SU-DHL-6 (cell line): ENCODE measurements at regions not wholly inside any gene's neighbourhood (a gene's known extent, or its start where the extent isn't known, plus 50 kb on each side); places are given as distances from the start of the nearest gene placed in this dataset.

Experiments
- H2AFZ ChIP-seq: fragments of 200-600 bp; sonication (generic); 2 replicates; pipeline ENCODE4 v1.6.1; 2014; ENCODE audit warnings: low read depth, mild to moderate bottlenecking, moderate library complexity, mixed read lengths, antibody characterized with exemption, low read length; ENCODE audit not compliant: severe bottlenecking
- H3F3A ChIP-seq: fragments of 200-600 bp; shearing (Covaris generic); 2 replicates; pipeline ENCODE4 v1.6.0; 2016; ENCODE audit warnings: antibody characterized with exemption, mild to moderate bottlenecking; ENCODE audit not compliant: insufficient read depth
- H3K27ac ChIP-seq: fragments of 200-600 bp; sonication (generic); 2 replicates; pipeline ENCODE4 v1.5.1; 2016; ENCODE audit warnings: low read depth, mild to moderate bottlenecking, low read length, moderate library complexity, mixed read lengths
- H3K27me3 ChIP-seq: fragments of 200-600 bp; sonication (generic), shearing (Covaris generic); 2 replicates; pipeline ENCODE4 v1.6.0; 2014; ENCODE audit warnings: mild to moderate bottlenecking, low read length
- H3K36me3 ChIP-seq: fragments of 200-600 bp; sonication (generic); 2 replicates; pipeline ENCODE4 v1.6.1; 2014; ENCODE audit warnings: mild to moderate bottlenecking, low read length, mixed read lengths
- H3K4me2 ChIP-seq: fragments of 300-600, 200-600 bp; shearing (Covaris generic), sonication (generic); 2 replicates; pipeline ENCODE4 v1.6.0; 2014; ENCODE audit warnings: low read length, low read depth, mild to moderate bottlenecking; ENCODE audit not compliant: poor library complexity, severe bottlenecking
- H3K4me3 ChIP-seq: fragments of 200-600 bp; sonication (generic); 2 replicates; pipeline ENCODE4 v1.5.1; 2014; ENCODE audit warnings: antibody characterized with exemption, low read length, mild to moderate bottlenecking, mixed read lengths; ENCODE audit not compliant: insufficient read depth, poor library complexity, severe bottlenecking
- H3K79me2 ChIP-seq: fragments of 200-600 bp; sonication (generic); 2 replicates; pipeline ENCODE4 v1.6.1; 2014; ENCODE audit warnings: mild to moderate bottlenecking, low read length, moderate library complexity; ENCODE audit not compliant: insufficient read depth
- H3K9ac ChIP-seq: fragments of 200-600 bp; sonication (generic); 2 replicates; pipeline ENCODE4 v1.7.0; 2014; ENCODE audit warnings: mild to moderate bottlenecking, low read length
- H3K9me2 ChIP-seq: fragments of 200-600 bp; sonication (generic); replicated peaks from 2 replicates; pipeline ENCODE4 v1.6.1; 2014; ENCODE audit warnings: low read length; ENCODE audit not compliant: insufficient read depth
- H3K9me3 ChIP-seq: fragments of 200-600 bp; sonication (generic); 2 replicates; pipeline ENCODE4 v1.6.1; 2014; ENCODE audit warnings: low read length, mixed read lengths; ENCODE audit not compliant: insufficient read depth
- H4K20me1 ChIP-seq: fragments of 200-600 bp; sonication (generic); 2 replicates; pipeline ENCODE4 v1.6.1; 2014; ENCODE audit warnings: low read depth, mild to moderate bottlenecking, antibody characterized with exemption, low read length, moderate library complexity, mixed read lengths
- CTCF ChIP-seq: fragments of 200-600 bp; sonication (generic); IDR thresholded peaks from one replicate; pipeline ENCODE4 v1.5.1; 2017; ENCODE audit warnings: antibody characterized with exemption, mild to moderate bottlenecking, low read length, moderate library complexity; ENCODE audit not compliant: insufficient read depth, poor library complexity, severe bottlenecking
- EZH2phosphoT487 ChIP-seq: fragments of 200-600 bp; sonication (generic), shearing (Covaris generic); conservative IDR thresholded peaks from 2 replicates; pipeline ENCODE4 v1.6.1; 2018; ENCODE audit warnings: mild to moderate bottlenecking, antibody characterized with exemption, low read length, moderate library complexity, mixed read lengths

GRCh38 chr3:59593380-59593779, 543.6 kb upstream of the CFAP20DC start:
- Histone ChIP-seq H3K9ac (no peak overlapping the region), H3K27ac (no peak overlapping the region), H3K9me2 (no peaks in the 10 kb centered on the region), H4K20me1 (no peaks in the 10 kb centered on the region), H3K36me3 (no peaks in the 10 kb centered on the region), H3K4me3 (no peak overlapping the region), H3F3A (no peaks in the 10 kb centered on the region), H2AFZ (no peak overlapping the region), H3K4me2 (no peak overlapping the region), H3K9me3 (peaks cover 7% of the 10 kb centered on the region; the same call in 1 of the 2 replicates), H3K27me3 (no peaks in the 10 kb centered on the region), H3K79me2 (no peaks in the 10 kb centered on the region)
- TF ChIP-seq CTCF (no peak), EZH2phosphoT487 (no peak)

- Histone ChIP-seq H3K36me3 (no peaks in the 10 kb centered on the region), H3K4me3 (no peak overlapping the region), H3K79me2 (no peaks in the 10 kb centered on the region), H3K9me2 (no peaks in the 10 kb centered on the region), H3K9ac (no peak overlapping the region), H3F3A (no peaks in the 10 kb centered on the region), H4K20me1 (no peaks in the 10 kb centered on the region), H2AFZ (no peak overlapping the region), H3K9me3 (no peaks in the 10 kb centered on the region), H3K27me3 (no peaks in the 10 kb centered on the region), H3K4me2 (no peak overlapping the region), H3K27ac (no peak overlapping the region)
- TF ChIP-seq EZH2phosphoT487: no peak
- TF ChIP-seq CTCF: no peak
Measured at GRCh38 chr3:59580996-59581395, 531.2 kb upstream of the CFAP20DC start.

- Histone ChIP-seq H3K4me3 (no peak overlapping the region), H3K27ac (no peak overlapping the region), H3K27me3 (no peaks in the 10 kb centered on the region), H3K9me2 (no peaks in the 10 kb centered on the region), H4K20me1 (no peaks in the 10 kb centered on the region), H3K9ac (no peak overlapping the region), H3K9me3 (no peaks in the 10 kb centered on the region), H3K4me2 (no peak overlapping the region), H3K36me3 (no peaks in the 10 kb centered on the region), H3F3A (no peaks in the 10 kb centered on the region), H2AFZ (no peak overlapping the region), H3K79me2 (no peaks in the 10 kb centered on the region)
- TF ChIP-seq CTCF (no peak), EZH2phosphoT487 (no peak)
Measured at GRCh38 chr3:59580499-59580898, 530.7 kb upstream of the CFAP20DC start.
